ENCODE measurements at regions not wholly inside any gene's neighbourhood (a gene's known extent, or its start where the extent isn't known, plus 50 kb on each side); places are given as distances from the start of the nearest gene placed in this dataset.

- TF ChIP-seq YY1 (IDR thresholded peaks at IDR 0.05; ENCODE audit: low read depth) (no peak), EP300 (IDR thresholded peaks at IDR 0.05; ENCODE audit: borderline replicate concordance) (no peak), TAF1 (IDR thresholded peaks at IDR 0.05; ENCODE audit: low read depth) (no peak), ZBTB7A (IDR thresholded peaks at IDR 0.05; ENCODE audit: low read depth) (no peak), CREB1 (IDR thresholded peaks at IDR 0.05; ENCODE audit: low read depth) (no peak), TCF12 (IDR thresholded peaks at IDR 0.05; ENCODE audit: low read depth) (no peak), REST (IDR thresholded peaks at IDR 0.05; ENCODE audit: low read depth) (no peak)
Measured at GRCh38 chr14:24712909-24713308, 78.9 kb upstream of the GZMB start.

GRCh38 chr14:24712374-24712773 lies 78.4 kb upstream of the GZMB start:
- TF ChIP-seq CREB1 (IDR thresholded peaks at IDR 0.05; ENCODE audit: low read depth) (no peak), RAD21 (IDR thresholded peaks at IDR 0.05; ENCODE audit: low read depth) (no peak), MAX (IDR thresholded peaks at IDR 0.05) (no peak), TAF1 (IDR thresholded peaks at IDR 0.05; ENCODE audit: low read depth) (no peak), EGR1 (IDR thresholded peaks at IDR 0.05) (no peak), TCF12 (IDR thresholded peaks at IDR 0.05; ENCODE audit: low read depth) (no peak), REST (IDR thresholded peaks at IDR 0.05; ENCODE audit: low read depth) (no peak), EP300 (IDR thresholded peaks at IDR 0.05; ENCODE audit: borderline replicate concordance) (no peak), NFIC (IDR thresholded peaks at IDR 0.05) (no peak), USF1 (IDR thresholded peaks at IDR 0.05) (no peak), ZBTB7A (IDR thresholded peaks at IDR 0.05; ENCODE audit: low read depth) (no peak), CEBPB (IDR thresholded peaks at IDR 0.05) (no peak), TEAD4 (IDR thresholded peaks at IDR 0.05) (no peak), FOXM1 (IDR thresholded peaks at IDR 0.05; ENCODE audit: borderline replicate concordance, low read depth) (no peak), YY1 (IDR thresholded peaks at IDR 0.05; ENCODE audit: low read depth) (no peak)

GRCh38 chr14:24710403-24711112 lies 76.6 kb upstream of the GZMB start:
- TF ChIP-seq TCF12 (IDR thresholded peaks at IDR 0.05; ENCODE audit: low read depth) = no peak
- TF ChIP-seq CEBPB (IDR thresholded peaks at IDR 0.05) = no peak
- TF ChIP-seq RAD21 (IDR thresholded peaks at IDR 0.05; ENCODE audit: low read depth) = peak; percentile 80

- TF ChIP-seq REST (IDR thresholded peaks at IDR 0.05; ENCODE audit: low read depth) = no peak
- no peak for TF ChIP-seq YY1 (IDR thresholded peaks at IDR 0.05; ENCODE audit: low read depth)
Measured at GRCh38 chr14:24708684-24709083, 74.7 kb upstream of the GZMB start.

- no peak for TF ChIP-seq USF1 (IDR thresholded peaks at IDR 0.05)
- TF ChIP-seq EGR1 (IDR thresholded peaks at IDR 0.05) = no peak
- no peak for TF ChIP-seq NFIC (IDR thresholded peaks at IDR 0.05)
- no peak for TF ChIP-seq TAF1 (IDR thresholded peaks at IDR 0.05; ENCODE audit: low read depth)
- no peak for TF ChIP-seq EP300 (IDR thresholded peaks at IDR 0.05; ENCODE audit: borderline replicate concordance)
- no peak for TF ChIP-seq TEAD4 (IDR thresholded peaks at IDR 0.05)
- no peak for TF ChIP-seq FOXM1 (IDR thresholded peaks at IDR 0.05; ENCODE audit: borderline replicate concordance, low read depth)
- TF ChIP-seq MAX (IDR thresholded peaks at IDR 0.05) = no peak
- no peak for TF ChIP-seq REST (IDR thresholded peaks at IDR 0.05; ENCODE audit: low read depth)
- TF ChIP-seq YY1 (IDR thresholded peaks at IDR 0.05; ENCODE audit: low read depth) = no peak
- no peak for TF ChIP-seq RAD21 (IDR thresholded peaks at IDR 0.05; ENCODE audit: low read depth)
- no peak for TF ChIP-seq ZBTB7A (IDR thresholded peaks at IDR 0.05; ENCODE audit: low read depth)
- TF ChIP-seq TCF12 (IDR thresholded peaks at IDR 0.05; ENCODE audit: low read depth) = no peak
Measured at GRCh38 chr14:24706351-24706750, 72.4 kb upstream of the GZMB start.

All from Ishikawa (cell line).